SKM-1 treated with dmso at 0.1 percent for 144 hours (cell line): ENCODE measurements at regions not wholly inside any gene's neighbourhood (a gene's known extent, or its start where the extent isn't known, plus 50 kb on each side); places are given as distances from the start of the nearest gene placed in this dataset.

Experiments used
- DNase-seq: peaks from one replicate; lab custom pipeline; 2025; ENCODE audit not compliant: unreplicated experiment; lab: John Stamatoyannopoulos, UW

GRCh38 chr11:70776914-70777532 is 378.7 kb downstream of the CTTN start:
- DNase-seq, result no peak

GRCh38 chr11:70778883-70779282 is 380.6 kb downstream of the CTTN start:
- DNase-seq, result no peak

- no peak for DNase-seq
Measured at GRCh38 chr11:70779433-70780245, 381.3 kb downstream of the CTTN start.

GRCh38 chr11:70780246-70780535 is 381.9 kb downstream of the CTTN start:
- no peak for DNase-seq

- no peak for DNase-seq
Measured at GRCh38 chr11:70782401-70782913, 384.1 kb downstream of the CTTN start.

- DNase-seq, result no peak
Measured at GRCh38 chr11:70783356-70783755, 385.0 kb downstream of the CTTN start.

- no peak for DNase-seq
Measured at GRCh38 chr11:70783821-70784220, 385.5 kb downstream of the CTTN start.

- no peak for DNase-seq
Measured at GRCh38 chr11:70785372-70785771, 387.0 kb downstream of the CTTN start.

GRCh38 chr11:70786021-70786665 is 387.8 kb downstream of the CTTN start:
- DNase-seq, result no peak

- DNase-seq, result no peak
Measured at GRCh38 chr11:70788248-70789022, 390.1 kb downstream of the CTTN start.

GRCh38 chr11:70790671-70791300 is 392.5 kb downstream of the CTTN start:
- DNase-seq, result no peak

- no peak for DNase-seq
Measured at GRCh38 chr11:70796648-70797227, 398.4 kb downstream of the CTTN start.

- DNase-seq, result no peak
Measured at GRCh38 chr11:70798296-70798695, 400.0 kb downstream of the CTTN start.

GRCh38 chr11:70799386-70799785 is 401.1 kb downstream of the CTTN start:
- DNase-seq, result no peak

- DNase-seq, result no peak
Measured at GRCh38 chr11:70802185-70802584, 403.9 kb downstream of the CTTN start.

GRCh38 chr11:70804139-70804837 is 406.0 kb downstream of the CTTN start:
- no peak for DNase-seq

GRCh38 chr11:70805243-70805642 is 406.9 kb downstream of the CTTN start:
- no peak for DNase-seq

- no peak for DNase-seq
Measured at GRCh38 chr11:70805971-70806370, 407.6 kb downstream of the CTTN start.

GRCh38 chr11:70806461-70807194 is 408.3 kb downstream of the CTTN start:
- DNase-seq, result no peak
